Lower leg skin (tissue), 4 donors: ENCODE measurements at regions not wholly inside any gene's neighbourhood (a gene's known extent, or its start where the extent isn't known, plus 50 kb on each side); places are given as distances from the start of the nearest gene placed in this dataset.

Source experiments
- DNase-seq, 2 donors: peaks; one replicate each; pipeline ENCODE4 v3.0.0-alpha.2; 2019; ENCODE audit warnings: low spot score in 2 of 2
- H3K4me3 ChIP-seq: fragments of 200-600 bp; sonication (generic); 2 replicates; pipeline ENCODE4 v1.5.1; 2017; ENCODE audit warnings: mild to moderate bottlenecking, low read depth; ENCODE audit not compliant: poor library complexity, severe bottlenecking
- CTCF ChIP-seq, 3 donors: fragments of 450-650 bp; IDR thresholded peaks; one replicate each; pipeline ENCODE4 v1.5.1; 2016; ENCODE audit warnings: antibody characterized with exemption in 3 of 3, mild to moderate bottlenecking in 3 of 3, moderate library complexity in 2 of 3
- POLR2A ChIP-seq, 2 donors: fragments of 450-650 bp; IDR thresholded peaks; one replicate each; pipeline ENCODE4 v1.6.1; 2016 to 2017; ENCODE audit warnings: antibody characterized with exemption in 2 of 2, mild to moderate bottlenecking in 1 of 2, moderate library complexity in 1 of 2
- WGBS, 2 donors: methylation state at CpG; one replicate each; pipeline ENCODE4 v1.1.5; 2018; 5-methylcytosine and 5-hydroxymethylcytosine counted together
- intact Hi-C: fragments of 100-400 bp; cut with DNase I; formaldehyde crosslinking; loops from one replicate; pipeline ENCODE4 v1.15.0; 2023; ENCODE audit warnings: low total_unique reads

DNA sequence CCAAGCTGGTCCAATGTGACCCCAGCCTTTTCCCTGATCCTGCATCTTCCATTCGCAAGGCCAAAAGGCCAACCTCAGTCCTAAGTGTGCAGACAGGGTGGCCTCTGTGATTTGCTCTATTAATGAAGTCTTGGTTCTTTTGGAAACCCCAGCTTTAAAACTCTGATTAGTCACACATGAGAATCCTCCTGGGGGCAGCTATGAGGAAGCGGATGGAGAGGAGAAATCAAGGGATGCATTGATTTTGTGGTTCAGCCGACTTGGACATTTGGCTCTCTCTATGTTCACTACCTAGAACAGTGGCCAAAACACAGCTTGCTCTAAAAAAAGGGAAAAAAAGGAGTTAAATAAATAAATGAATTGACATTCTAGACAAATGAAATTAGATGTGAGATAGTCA, 98.6 kb upstream of the USP47 start:
- 80 to 89% methylated on average over 3 of the region's 3 CpGs for WGBS, 2 donors
- TF ChIP-seq POLR2A (IDR thresholded peaks at IDR 0.05) = no peak
- TF ChIP-seq CTCF (IDR thresholded peaks at IDR 0.05) = no peak
- no peak overlapping the region for H3K4me3 ChIP-seq
- no peak for DNase-seq
- intact Hi-C loops = no loop called here

DNA sequence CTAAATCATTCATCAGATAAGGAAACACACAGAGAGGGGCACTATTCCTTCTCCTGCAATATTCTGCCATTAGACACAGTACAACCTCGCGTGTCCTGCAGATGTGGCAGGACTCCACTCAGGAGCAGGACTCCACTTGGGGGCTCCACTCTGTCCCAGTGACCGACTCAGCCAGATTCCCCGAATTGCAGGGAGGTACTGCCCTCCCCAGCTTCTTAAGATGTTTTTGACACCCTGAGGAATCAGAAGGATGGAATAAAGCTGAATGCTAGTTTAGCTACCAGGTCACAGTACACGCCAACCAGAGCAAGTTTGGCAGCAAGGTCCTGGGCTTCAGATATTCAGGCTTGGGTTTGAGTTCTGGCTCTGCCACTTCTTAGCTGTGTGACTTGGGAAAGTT, 99.3 kb upstream of the USP47 start:
- no peak for TF ChIP-seq CTCF (IDR thresholded peaks at IDR 0.05)
- TF ChIP-seq POLR2A (IDR thresholded peaks at IDR 0.05) = no peak
- intact Hi-C loops = no loop called here
- no peak for DNase-seq
- WGBS, 2 donors = 86 to 89% methylated on average over 5 of the region's 5 CpGs
- no peak overlapping the region for H3K4me3 ChIP-seq

DNA sequence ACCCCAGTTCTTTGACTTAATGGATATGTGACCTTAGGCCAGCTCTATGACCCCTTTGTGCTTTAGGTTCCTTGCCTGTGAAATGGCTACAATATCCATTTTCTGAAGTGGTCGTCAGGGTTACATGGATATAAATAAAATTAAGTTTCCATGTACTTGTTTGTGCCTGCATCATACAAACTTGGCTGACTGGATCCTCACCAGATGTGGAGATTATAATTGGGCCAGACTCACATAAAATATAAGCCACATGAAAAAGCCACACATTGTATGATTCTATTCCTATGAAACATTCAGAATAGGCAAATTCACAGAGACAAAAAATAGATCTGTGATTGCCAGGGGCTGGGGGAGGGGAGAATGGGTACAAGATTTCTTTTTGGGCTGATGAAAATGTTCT, 100.9 kb upstream of the USP47 start:
- no peak overlapping the region for H3K4me3 ChIP-seq
- WGBS, 2 donors = 16 to 28% methylated on average over 1 of the region's 1 CpG
- intact Hi-C loops = no loop called here
- no peak for DNase-seq
- TF ChIP-seq CTCF (IDR thresholded peaks at IDR 0.05) = no peak
- no peak for TF ChIP-seq POLR2A (IDR thresholded peaks at IDR 0.05)

DNA sequence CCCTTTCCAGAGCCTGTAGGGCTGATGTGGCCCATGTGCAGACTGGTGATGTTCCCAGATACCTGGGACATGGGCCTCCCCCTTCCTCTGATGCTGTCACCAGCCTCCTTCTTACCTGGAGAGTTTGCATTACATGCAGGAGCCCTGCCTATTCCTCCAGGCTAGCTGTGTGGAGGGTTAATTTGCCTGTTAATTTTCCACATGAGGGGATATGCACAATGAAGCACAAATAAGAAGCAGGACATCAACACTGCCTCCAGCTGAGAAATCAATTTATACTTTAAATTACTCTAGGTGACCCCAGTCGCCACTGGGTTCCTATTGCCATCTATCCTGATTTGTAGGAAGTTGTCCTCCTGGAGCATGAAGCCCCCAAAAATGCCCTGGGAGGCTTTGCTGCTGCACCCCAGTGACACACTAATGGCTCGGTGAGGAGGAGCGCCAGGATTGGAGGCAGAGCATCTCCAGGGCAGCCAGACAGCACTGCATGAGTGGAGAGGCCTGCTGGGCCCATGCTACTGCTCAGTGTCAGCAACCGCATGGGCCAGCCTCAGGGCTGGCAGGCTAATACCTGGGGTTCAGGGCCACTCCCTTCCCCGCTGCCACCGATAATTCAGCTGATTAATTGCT, 101.6 kb upstream of the USP47 start:
- TF ChIP-seq CTCF (IDR thresholded peaks at IDR 0.05) (no peak), POLR2A (IDR thresholded peaks at IDR 0.05) (no peak)
- WGBS, 2 donors = 37 to 68% methylated on average over 5 to 6 of the region's 6 CpGs
- DNase-seq = no peak
- intact Hi-C loops = no loop called here
- no peak overlapping the region for H3K4me3 ChIP-seq

DNA sequence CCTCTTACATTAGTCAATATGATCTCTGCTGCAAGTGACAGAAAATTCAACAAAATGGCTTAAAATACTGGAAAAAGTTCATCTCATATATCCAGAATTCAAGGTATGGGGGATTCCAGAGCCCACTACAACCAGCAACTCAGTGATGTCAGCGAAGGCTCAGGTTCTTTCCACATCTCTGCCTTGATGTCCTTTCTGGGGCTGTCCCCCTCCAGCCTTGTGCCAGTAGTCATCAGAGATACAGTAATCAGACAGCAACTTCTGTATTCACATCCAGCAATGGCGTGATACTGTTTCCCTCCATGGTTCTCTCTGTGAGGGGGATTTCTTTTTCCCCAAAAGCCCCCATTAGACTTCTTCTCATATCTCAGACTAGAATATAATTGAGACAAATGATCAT, 103.4 kb upstream of the USP47 start:
- TF ChIP-seq CTCF (IDR thresholded peaks at IDR 0.05) (no peak), POLR2A (IDR thresholded peaks at IDR 0.05) (no peak)
- H3K4me3 ChIP-seq = no peak overlapping the region
- no peak for DNase-seq
- 91 to 97% methylated on average over 2 of the region's 2 CpGs for WGBS, 2 donors
- intact Hi-C loops = no loop called here

- WGBS, 2 donors = 80 to 85% methylated on average over 5 of the region's 5 CpGs
- intact Hi-C loops = no loop called here
- H3K4me3 ChIP-seq = no peak overlapping the region
- DNase-seq = no peak
- TF ChIP-seq CTCF (IDR thresholded peaks at IDR 0.05) (no peak), POLR2A (IDR thresholded peaks at IDR 0.05) (no peak)
These were observed 106.2 kb upstream of the USP47 start for GRCh38 chr11:11735586-11735985.
